GM19467 (cell line): ENCODE measurements at regions not wholly inside any gene's neighbourhood (a gene's known extent, or its start where the extent isn't known, plus 50 kb on each side); places are given as distances from the start of the nearest gene placed in this dataset.

Experiments used
- ATAC-seq: cut with Tn5 transposase; IDR thresholded peaks from one replicate; pipeline ENCODE4 v1.9.1; 2021; ENCODE audit warnings: mild to moderate bottlenecking, moderate library complexity; ENCODE audit not compliant: unreplicated experiment

DNA sequence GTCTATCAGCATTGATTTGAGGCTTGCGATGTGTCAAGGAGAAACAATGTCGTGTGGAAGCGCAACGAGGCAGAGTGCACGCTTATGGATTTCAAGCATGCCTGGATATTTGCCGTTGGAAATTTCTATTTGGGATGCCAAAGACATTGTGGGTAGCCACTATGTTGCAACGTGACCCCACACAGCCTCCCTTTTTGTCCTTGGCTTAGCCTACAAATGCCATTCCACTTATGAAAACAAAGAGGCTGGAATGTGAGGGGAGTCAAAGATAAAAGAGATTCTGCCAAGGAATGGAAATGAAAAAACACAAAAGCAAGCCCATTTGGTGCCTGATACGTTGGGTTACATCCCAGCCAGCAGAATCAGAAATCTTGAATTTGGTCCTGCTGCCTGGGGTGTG, 721.2 kb downstream of the GALR1 start:
- ATAC-seq: no peak

DNA sequence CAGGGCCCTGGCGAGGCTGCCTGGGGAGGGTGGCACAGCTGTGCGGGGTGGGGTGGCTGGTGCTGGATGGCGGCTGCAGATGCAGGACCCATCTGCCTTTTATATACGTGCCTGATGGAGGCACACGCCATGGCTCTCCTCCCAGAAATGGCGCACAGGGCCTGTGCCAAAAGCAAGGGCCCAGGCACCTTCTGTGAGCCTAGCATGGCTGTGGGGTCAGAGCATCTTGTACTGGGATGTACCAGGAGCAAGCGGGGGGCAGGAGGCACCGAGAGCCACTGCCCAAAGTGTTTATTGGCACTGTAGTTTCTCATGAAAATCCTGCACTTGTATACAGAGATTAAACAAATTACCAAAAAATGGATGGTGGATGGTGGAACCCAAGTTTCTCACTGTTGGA, 724.1 kb downstream of the GALR1 start:
- ATAC-seq: no peak

- no peak for ATAC-seq
Measured at GRCh38 chr18:77974329-77974728, 724.7 kb downstream of the GALR1 start.

GRCh38 chr18:77977331-77977730, 727.7 kb downstream of the GALR1 start:
- ATAC-seq: no peak

DNA sequence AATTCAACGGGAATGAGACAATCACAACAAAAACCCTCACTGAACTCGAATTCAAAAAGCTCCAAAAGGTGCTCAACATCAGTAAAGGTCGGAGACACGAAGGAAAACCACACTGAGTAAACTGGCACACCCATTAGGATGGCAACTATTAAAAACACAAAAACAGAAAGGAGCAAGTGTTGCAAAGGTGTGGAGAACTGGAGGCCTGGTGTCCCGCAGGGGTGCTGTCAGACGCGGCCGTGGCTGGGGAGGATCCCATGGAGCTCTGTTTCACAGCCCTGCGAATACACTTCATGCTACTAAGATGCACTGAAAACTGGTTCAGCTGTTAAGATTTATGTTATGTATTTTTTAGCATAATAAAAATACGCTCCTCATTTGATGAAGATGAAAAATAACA, 730.6 kb downstream of the GALR1 start:
- no peak for ATAC-seq

GRCh38 chr18:77981874-77982273, 732.2 kb downstream of the GALR1 start:
- ATAC-seq: no peak

GRCh38 chr18:77983270-77983669, 733.6 kb downstream of the GALR1 start:
- ATAC-seq: no peak

GRCh38 chr18:77984178-77984577, 734.5 kb downstream of the GALR1 start:
- no peak for ATAC-seq

DNA sequence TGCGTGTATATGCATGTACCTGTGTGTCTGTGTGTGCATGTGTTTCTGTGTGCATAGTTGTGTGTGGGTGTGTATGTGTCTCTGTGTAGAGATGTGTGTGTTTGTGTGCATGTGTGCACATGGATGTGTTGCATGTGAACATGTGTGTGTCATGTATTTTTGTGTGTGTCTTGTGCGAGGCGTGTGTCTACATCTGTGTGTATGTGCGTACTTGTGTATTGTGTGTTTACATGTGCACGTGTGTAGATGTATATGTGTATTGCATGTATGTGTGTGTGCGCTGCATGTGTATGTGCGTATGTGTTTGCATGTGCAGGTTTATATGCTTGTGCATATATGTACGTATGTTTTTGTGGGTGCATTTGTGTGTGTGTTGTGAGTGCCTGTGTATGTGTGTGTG, 735.2 kb downstream of the GALR1 start:
- ATAC-seq: no peak

DNA sequence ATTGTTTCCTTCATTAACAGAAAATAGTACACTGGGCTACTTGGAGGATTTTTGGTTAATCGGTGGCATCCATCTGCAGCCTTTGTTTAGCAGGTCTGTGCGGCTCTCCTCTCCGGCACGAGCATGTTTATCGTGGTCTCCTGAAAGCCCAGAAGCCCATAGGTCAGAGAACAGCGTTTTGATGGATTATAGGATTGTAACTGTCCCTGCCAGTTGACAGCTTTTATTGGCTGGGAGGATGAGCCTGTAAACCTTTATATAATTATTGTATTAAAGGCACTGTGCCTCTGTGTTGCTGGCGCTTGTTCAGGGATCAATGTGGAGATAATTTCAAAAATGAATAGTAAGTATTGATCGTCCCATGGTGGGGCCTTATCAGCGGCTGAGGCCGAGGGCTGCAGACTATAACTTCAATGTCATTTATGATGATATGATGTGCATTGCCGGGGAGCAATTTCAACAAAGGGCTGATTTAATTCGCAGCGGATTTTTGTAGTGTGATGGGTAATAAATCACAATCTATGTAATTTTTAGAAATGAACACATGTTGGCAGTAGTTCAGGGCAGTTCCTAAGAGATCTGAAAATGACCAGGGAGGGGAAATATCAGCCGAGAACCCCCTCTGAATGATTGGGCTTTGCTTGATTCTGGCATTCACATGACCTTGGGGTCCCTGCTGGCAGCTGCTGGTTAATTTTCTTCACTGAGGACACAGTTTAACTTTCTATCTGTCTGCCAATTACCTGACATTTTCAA, 736.1 kb downstream of the GALR1 start:
- ATAC-seq: no peak

GRCh38 chr18:77990131-77990530, 740.5 kb downstream of the GALR1 start:
- no peak for ATAC-seq

- no peak for ATAC-seq
Measured at GRCh38 chr18:77990901-77991300, 741.3 kb downstream of the GALR1 start.

DNA sequence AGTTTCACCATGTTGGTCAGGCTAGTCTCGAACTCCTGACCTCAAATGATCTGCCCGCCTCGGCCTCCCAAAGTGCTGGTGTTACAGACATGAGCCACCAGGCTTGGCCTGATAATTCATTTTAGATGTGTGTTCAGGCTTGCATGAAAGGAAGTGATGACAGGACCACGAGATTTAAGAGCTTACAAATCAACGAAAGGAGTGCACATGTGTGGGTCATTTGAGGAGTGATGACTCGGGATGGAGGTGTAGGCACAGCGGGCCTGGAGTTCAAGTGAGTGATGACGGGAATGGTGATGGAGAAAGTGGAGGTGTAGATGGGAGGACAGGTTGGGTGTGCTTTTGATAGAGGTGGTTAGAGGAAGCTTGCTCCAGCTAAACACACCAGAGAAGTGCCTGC, 742.4 kb downstream of the GALR1 start:
- ATAC-seq: no peak

DNA sequence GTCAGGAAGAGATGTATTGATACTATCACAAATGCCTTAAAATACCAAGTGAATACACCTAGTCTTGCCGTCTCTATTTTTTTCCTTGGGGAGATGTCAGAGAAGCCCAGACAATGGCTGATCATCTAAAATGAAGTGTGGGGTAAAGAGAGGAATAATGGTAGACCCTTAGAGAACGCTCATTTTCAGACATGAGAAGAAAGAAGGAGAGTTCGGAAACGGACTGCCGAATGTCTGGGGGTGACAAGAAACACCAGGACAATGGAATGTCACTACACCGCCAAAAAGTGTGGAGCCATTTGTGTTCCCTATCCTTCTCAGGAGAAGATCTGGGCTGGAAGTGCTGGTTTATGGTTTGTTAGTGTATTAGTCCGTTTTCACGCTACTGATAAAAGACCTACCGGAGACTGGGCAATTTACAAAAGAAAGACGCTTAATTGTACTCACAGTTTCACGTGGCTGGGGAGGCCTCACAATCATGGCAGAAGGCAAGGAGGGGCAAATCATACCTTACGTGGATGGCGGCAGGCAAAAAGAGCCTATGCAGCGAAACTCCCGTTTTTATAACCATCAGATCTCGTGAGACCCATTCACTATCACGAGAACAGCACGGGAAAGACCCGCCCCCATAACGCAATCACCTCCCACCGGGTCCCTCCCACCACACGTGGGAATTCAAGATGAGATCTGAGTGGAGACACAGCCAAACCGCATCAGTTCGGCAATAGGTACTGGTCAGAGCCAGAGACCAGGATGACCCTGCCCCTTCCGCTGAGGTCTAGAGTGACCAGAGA, 743.7 kb downstream of the GALR1 start:
- ATAC-seq: no peak

DNA sequence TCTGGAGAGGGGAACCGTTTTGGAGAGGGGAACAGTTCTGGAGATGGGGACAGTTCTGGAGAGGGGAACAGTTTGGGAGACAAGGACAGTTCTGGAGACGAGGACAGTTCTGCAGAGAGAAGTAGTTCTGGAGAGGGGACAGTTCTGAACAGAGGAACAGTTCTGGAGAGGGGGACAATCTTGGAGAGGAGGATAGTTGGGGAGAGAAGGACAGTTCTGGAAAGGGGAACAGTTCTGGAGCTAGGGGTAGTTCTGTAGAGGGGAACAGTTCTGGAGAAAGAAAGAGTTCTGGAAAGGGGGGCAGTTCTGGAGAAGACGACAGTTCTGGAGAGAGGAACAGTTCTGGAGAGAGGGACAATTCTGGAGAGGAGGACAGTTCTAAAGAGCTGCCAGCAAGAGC, 745.9 kb downstream of the GALR1 start:
- no peak for ATAC-seq

DNA sequence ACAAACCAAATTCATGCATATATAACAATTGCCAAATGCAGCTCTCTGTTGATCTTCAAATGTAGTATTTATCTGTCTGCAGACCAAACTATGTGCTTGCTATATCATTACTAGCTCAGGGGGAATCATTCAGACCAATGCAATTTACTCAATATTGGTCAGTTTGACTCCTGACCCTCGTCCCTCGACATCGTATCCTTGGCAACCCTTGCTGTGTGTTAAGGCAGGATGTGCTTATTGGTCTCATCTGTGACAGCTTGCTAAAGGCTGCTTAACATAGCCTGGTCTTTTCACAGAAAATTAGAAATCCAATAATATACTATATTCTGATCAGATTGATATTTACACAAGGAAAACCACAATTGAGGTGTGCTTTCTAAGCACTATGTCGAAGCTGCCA, 747.1 kb downstream of the GALR1 start:
- ATAC-seq: no peak

GRCh38 chr18:78001811-78002210, 752.2 kb downstream of the GALR1 start:
- ATAC-seq: no peak

GRCh38 chr18:78006006-78006773, 756.5 kb downstream of the GALR1 start:
- ATAC-seq: no peak

- ATAC-seq: no peak
Measured at GRCh38 chr18:78006774-78007260, 757.2 kb downstream of the GALR1 start.

GRCh38 chr18:78010363-78010762, 760.7 kb downstream of the GALR1 start:
- no peak for ATAC-seq

- ATAC-seq: no peak
Measured at GRCh38 chr18:78017869-78018268, 768.2 kb downstream of the GALR1 start.
